NT2/D1 (cell line): ENCODE measurements at regions not wholly inside any gene's neighbourhood (a gene's known extent, or its start where the extent isn't known, plus 50 kb on each side); places are given as distances from the start of the nearest gene placed in this dataset.

Experiments
- DNase-seq: peaks from one replicate; pipeline ENCODE4 v3.0.0-alpha.2; 2011; ENCODE audit warnings: low read depth, low spot score
- H3K27me3 ChIP-seq: 2 replicates; pipeline ENCODE4 v1.6.0; 2011; ENCODE audit warnings: mild to moderate bottlenecking; ENCODE audit not compliant: insufficient read length, insufficient read depth
- H3K36me3 ChIP-seq: 2 replicates; pipeline ENCODE4 v1.6.1; 2011; ENCODE audit warnings: mild to moderate bottlenecking, low read length, mixed read lengths; ENCODE audit not compliant: insufficient read depth, insufficient read length
- H3K4me1 ChIP-seq: 2 replicates; pipeline ENCODE4 v1.5.1; 2011; ENCODE audit not compliant: insufficient read depth, insufficient read length
- H3K4me3 ChIP-seq: 2 replicates; pipeline ENCODE4 v1.5.1; 2011; ENCODE audit warnings: low read depth; ENCODE audit not compliant: insufficient read length
- H3K9ac ChIP-seq: 2 replicates; pipeline ENCODE4 v1.6.0; 2011; ENCODE audit warnings: low read depth; ENCODE audit not compliant: insufficient read length
- H3K9me3 ChIP-seq: 2 replicates; pipeline ENCODE4 v1.5.1; 2011; ENCODE audit warnings: mild to moderate bottlenecking, low read length; ENCODE audit not compliant: insufficient read depth
- SUZ12 ChIP-seq: IDR thresholded peaks from 2 replicates; pipeline ENCODE4 v1.6.1; 2011; ENCODE audit not compliant: insufficient read length, insufficient read depth; ENCODE audit errors: extremely low read depth
- YY1 ChIP-seq: IDR thresholded peaks from 2 replicates; pipeline ENCODE4 v1.6.1; 2011; ENCODE audit not compliant: insufficient read length, insufficient read depth
- ZNF274 ChIP-seq: IDR thresholded peaks from 2 replicates; pipeline ENCODE4 v1.6.1; 2011; ENCODE audit warnings: mild to moderate bottlenecking, low read depth, low read length

DNA sequence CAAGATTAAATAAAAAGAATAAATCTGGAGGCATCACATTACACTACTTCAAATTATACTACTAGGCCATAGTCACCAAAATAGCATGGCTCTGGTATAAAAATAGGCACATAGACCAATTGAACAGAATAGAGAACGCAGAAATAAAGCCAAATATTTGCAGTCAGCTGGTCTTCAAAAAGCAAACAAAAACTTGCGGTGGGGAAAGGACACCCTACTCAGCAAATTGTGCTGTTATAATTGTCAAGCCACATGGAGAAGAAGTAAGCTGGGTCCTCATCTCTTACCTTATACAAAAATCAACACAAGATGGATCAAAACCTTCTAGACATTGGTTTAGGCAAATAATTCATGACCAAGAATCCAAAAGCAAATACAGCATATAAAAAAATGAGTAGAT is 259.2 kb upstream of the SLITRK3 start:
- TF ChIP-seq YY1 = no peak
- no peak for TF ChIP-seq SUZ12
- TF ChIP-seq ZNF274 = no peak
- Histone ChIP-seq H3K9me3 (no peaks in the 10 kb centered on the region), H3K4me3 (no peak overlapping the region), H3K36me3 (no peaks in the 10 kb centered on the region), H3K4me1 (no peaks in the 10 kb centered on the region), H3K9ac (no peak overlapping the region), H3K27me3 (no peaks in the 10 kb centered on the region)
- DNase-seq = no peak

DNA sequence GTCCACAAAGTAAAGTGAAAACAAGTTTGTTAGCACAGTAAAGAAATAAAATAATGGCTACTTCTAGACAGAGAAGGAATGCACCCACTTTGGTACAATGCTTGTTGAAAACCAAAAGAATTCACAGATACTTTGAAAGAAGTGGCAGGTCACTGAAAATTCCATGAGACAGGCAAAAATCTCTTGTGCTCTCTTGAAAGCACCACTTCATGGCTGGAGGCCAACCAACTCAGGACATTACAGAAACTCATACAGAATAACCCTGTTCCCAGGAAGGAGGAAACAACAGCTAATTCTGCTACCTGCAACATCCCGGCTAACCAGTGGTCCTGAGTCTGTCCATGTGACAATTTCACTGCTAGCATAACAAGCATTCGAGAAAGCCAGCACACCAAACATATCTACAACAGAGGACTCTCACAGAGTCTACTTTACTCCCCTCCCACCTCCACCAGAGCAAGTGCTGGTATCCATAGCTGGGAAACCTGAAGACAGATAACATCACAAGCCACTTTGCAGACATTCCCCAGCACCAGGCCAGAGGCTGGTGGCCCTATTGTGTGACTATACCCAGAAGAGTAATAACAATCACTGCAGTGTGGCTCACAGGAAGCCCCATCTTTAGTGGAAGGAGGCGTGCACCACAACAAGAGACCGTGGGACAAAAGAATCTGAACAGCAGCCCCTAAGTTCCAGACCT is 255.3 kb upstream of the SLITRK3 start:
- Histone ChIP-seq H3K36me3 (no peaks in the 10 kb centered on the region), H3K9ac (no peak overlapping the region), H3K9me3 (no peaks in the 10 kb centered on the region), H3K4me3 (no peak overlapping the region), H3K4me1 (no peaks in the 10 kb centered on the region), H3K27me3 (no peaks in the 10 kb centered on the region)
- no peak for DNase-seq
- TF ChIP-seq SUZ12 (no peak), YY1 (no peak), ZNF274 (no peak)

DNA sequence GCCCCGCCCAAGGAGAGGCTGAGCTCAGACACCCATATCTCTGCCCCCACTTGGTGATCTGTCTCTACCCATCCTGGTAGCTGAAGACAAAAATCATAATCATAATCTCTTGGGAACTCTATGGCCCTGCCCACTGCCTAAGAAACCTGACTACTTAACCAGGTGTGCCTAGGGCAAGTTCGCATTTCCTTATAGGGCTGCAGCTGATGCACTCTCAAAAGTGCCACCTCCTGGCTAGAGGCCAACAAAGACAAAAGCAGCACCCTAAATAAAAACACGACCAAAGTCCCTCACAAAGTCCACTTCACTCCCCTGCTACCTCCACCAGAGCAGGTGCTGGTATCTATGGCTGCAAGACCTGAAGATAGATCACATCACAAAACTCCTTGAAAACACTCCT is 250.4 kb upstream of the SLITRK3 start:
- H3K4me3 ChIP-seq = no peak overlapping the region
- no peaks in the 10 kb centered on the region for H3K9me3 ChIP-seq
- peaks cover 2% of the 10 kb centered on the region for H3K4me1 ChIP-seq
- H3K9ac ChIP-seq = no peak overlapping the region
- no peak for TF ChIP-seq YY1
- TF ChIP-seq SUZ12 = no peak
- TF ChIP-seq ZNF274 = no peak
- H3K27me3 ChIP-seq = no peaks in the 10 kb centered on the region
- DNase-seq = no peak
- H3K36me3 ChIP-seq = no peaks in the 10 kb centered on the region

DNA sequence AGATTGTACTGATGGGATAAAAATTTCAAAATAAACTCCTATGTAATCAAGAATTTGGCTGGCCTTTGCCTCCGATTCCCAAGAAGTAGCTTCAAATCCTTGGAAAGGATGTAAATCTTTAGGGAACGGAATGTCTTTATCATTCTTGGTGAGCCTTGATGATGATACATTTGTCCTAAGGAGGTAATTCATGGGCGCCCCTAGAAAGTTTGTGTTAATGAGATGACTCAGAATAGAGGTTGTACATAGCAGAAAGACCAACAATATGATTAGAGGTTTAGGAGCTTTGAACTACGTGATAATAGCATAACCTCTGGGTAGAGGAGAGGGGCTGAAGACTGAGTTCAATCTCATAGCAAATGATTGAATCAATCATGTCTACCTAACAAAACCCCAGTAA is 248.6 kb upstream of the SLITRK3 start:
- Histone ChIP-seq H3K9ac (no peak overlapping the region), H3K36me3 (no peaks in the 10 kb centered on the region), H3K27me3 (no peaks in the 10 kb centered on the region), H3K4me1 (peaks cover 2% of the 10 kb centered on the region), H3K9me3 (no peaks in the 10 kb centered on the region), H3K4me3 (no peak overlapping the region)
- DNase-seq = no peak
- TF ChIP-seq ZNF274 (no peak), YY1 (no peak), SUZ12 (no peak)

DNA sequence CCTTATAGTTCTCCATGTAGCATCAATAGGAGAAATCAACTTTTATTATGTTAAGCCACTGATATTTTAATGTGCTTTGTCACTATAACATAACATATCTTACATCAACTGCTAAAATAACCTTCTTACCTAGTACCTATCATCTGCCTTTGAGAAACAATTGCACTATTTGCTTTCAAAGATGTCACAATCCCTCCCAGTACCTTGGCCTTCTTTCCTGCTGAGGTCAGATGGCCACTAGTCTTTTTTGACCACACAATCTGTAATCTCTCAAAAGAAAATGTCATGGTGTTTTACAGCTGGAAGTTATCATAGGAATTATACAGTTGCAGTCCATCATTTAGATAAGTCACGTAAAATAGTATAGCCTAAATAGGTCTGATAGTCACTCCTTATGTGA is 247.5 kb upstream of the SLITRK3 start:
- DNase-seq = no peak
- TF ChIP-seq YY1 (no peak), SUZ12 (no peak)
- Histone ChIP-seq H3K9ac (no peak overlapping the region), H3K4me1 (peaks cover 2% of the 10 kb centered on the region), H3K27me3 (no peaks in the 10 kb centered on the region), H3K36me3 (no peaks in the 10 kb centered on the region), H3K9me3 (no peaks in the 10 kb centered on the region), H3K4me3 (no peak overlapping the region)

DNA sequence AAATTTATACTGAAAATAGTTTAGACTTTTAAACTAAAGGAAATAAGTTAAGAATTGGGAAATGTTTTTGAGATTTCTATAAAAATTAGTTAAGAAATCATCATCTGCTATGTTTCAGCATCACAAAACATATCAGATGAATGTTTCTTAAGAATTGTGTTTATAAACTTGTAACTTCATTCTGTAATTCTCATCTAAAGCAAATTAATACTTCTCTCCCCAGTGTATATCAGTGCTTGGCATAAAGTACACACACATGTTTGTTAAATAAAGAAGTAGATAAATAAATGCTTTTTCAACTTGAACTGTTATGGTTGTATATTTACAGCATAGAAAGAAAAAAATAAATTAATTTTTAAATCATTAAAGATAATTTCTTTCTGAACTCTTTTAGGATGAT is 245.9 kb upstream of the SLITRK3 start:
- DNase-seq = no peak
- Histone ChIP-seq H3K9me3 (no peaks in the 10 kb centered on the region), H3K9ac (no peak overlapping the region), H3K4me3 (no peak overlapping the region), H3K27me3 (no peaks in the 10 kb centered on the region), H3K36me3 (no peaks in the 10 kb centered on the region), H3K4me1 (peaks cover 2% of the 10 kb centered on the region)
- TF ChIP-seq SUZ12 (no peak), ZNF274 (no peak), YY1 (no peak)

DNA sequence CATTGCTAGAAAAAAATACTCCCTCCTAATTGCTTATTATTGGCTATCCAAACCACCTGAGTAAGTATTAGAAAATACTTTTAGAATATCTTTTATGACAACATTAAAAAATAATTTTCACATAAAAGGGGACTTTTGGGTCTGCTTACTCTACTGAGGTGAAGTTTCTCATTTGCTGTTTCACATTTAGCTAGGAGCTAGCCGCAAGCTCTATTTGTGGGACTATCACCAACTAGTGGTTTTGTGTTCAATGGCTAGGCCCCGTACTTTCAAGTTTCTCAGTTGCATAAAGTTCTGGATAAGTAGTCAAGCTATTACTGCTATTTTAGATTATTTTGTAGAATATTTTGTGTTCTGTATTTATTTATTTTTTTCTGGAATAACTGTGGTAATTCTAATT is 244.2 kb upstream of the SLITRK3 start:
- no peak overlapping the region for H3K4me3 ChIP-seq

More for the DNA sequence above, 244.2 kb upstream of the SLITRK3 start:
- DNase-seq = no peak
- H3K27me3 ChIP-seq = no peaks in the 10 kb centered on the region
- H3K9ac ChIP-seq = no peak overlapping the region
- H3K9me3 ChIP-seq = no peaks in the 10 kb centered on the region
- H3K36me3 ChIP-seq = no peaks in the 10 kb centered on the region
- TF ChIP-seq ZNF274 (no peak), SUZ12 (no peak), YY1 (no peak)
- H3K4me1 ChIP-seq = no peaks in the 10 kb centered on the region
